Neural cell (in vitro differentiated cells): ENCODE measurements at regions not wholly inside any gene's neighbourhood (a gene's known extent, or its start where the extent isn't known, plus 50 kb on each side); places are given as distances from the start of the nearest gene placed in this dataset.

Source experiments
- H2AFZ ChIP-seq: fragments of 200-600, 300-800 bp; sonication (generic), shearing (Covaris generic); 2 replicates; pipeline ENCODE4 v1.6.0; 2014; ENCODE audit warnings: low read depth, mild to moderate bottlenecking, antibody characterized with exemption, low read length, moderate library complexity
- H3F3A ChIP-seq: fragments of 200-600 bp; shearing (Covaris generic); 2 replicates; pipeline ENCODE4 v1.6.1; 2016; ENCODE audit warnings: mild to moderate bottlenecking, moderate library complexity, mixed read lengths, antibody characterized with exemption, low read length; ENCODE audit not compliant: insufficient read depth, poor library complexity, severe bottlenecking
- H3K27ac ChIP-seq: fragments of 200-600, 300-800 bp; sonication (generic), shearing (Covaris generic); 2 replicates; pipeline ENCODE4 v1.5.1; 2014; ENCODE audit warnings: mild to moderate bottlenecking, low read length, moderate library complexity
- H3K27me3 ChIP-seq: fragments of 300-800, 200-600 bp; sonication (generic), shearing (Covaris generic); 2 replicates; pipeline ENCODE4 v1.6.0; 2014; ENCODE audit warnings: mild to moderate bottlenecking, low read depth, low read length, moderate library complexity; ENCODE audit not compliant: insufficient read depth
- H3K36me3 ChIP-seq: fragments of 300-800, 200-600 bp; sonication (generic), shearing (Covaris generic); 2 replicates; pipeline ENCODE4 v1.5.1; 2014; ENCODE audit warnings: mild to moderate bottlenecking, antibody characterized with exemption, low read length, moderate library complexity; ENCODE audit not compliant: insufficient read depth
- H3K4me2 ChIP-seq: fragments of 300-800, 200-600 bp; sonication (generic), shearing (Covaris generic); 2 replicates; pipeline ENCODE4 v1.6.0; 2014; ENCODE audit warnings: mild to moderate bottlenecking, low read length
- H3K4me3 ChIP-seq: fragments of 300-800, 200-600 bp; sonication (generic), shearing (Covaris generic); 2 replicates; pipeline ENCODE4 v1.5.1; 2014; ENCODE audit warnings: mild to moderate bottlenecking, low read length, moderate library complexity
- H3K79me2 ChIP-seq: fragments of 200-600 bp; shearing (Covaris generic); replicated peaks from 2 replicates; pipeline ENCODE4 v1.6.0; 2014; ENCODE audit warnings: mild to moderate bottlenecking, low read length, moderate library complexity; ENCODE audit not compliant: insufficient read depth
- H3K9ac ChIP-seq: fragments of 300-800, 200-600 bp; sonication (generic), shearing (Covaris generic); 2 replicates; pipeline ENCODE4 v1.6.1; 2016; ENCODE audit warnings: mild to moderate bottlenecking, low read length, mixed read lengths
- H3K9me2 ChIP-seq: fragments of 200-600 bp; shearing (Covaris generic); 2 replicates; pipeline ENCODE4 v1.6.1; 2016; ENCODE audit warnings: mild to moderate bottlenecking, low read length, mixed read lengths; ENCODE audit not compliant: insufficient read depth
- H3K9me3 ChIP-seq: fragments of 200-600, 300-800 bp; sonication (generic), shearing (Covaris generic); 2 replicates; pipeline ENCODE4 v1.6.1; 2016; ENCODE audit warnings: mild to moderate bottlenecking, mixed run types, low read length, moderate library complexity, mixed read lengths
- H4K20me1 ChIP-seq: fragments of 200-600 bp; shearing (Covaris generic); 2 replicates; pipeline ENCODE4 v1.6.1; 2016; ENCODE audit warnings: mild to moderate bottlenecking, mixed run types; ENCODE audit not compliant: insufficient read depth
- CTCF ChIP-seq: fragments of 450-650 bp; IDR thresholded peaks from 2 replicates; pipeline ENCODE4 v1.5.1; 2014; ENCODE audit warnings: antibody characterized with exemption, mild to moderate bottlenecking, moderate library complexity; ENCODE audit not compliant: poor library complexity, severe bottlenecking
- EP300 ChIP-seq: fragments of 450-650 bp; conservative IDR thresholded peaks from 2 replicates; pipeline ENCODE4 v1.6.1; 2014; ENCODE audit warnings: antibody characterized with exemption, mild to moderate bottlenecking, moderate library complexity; ENCODE audit not compliant: poor library complexity, severe bottlenecking
- EZH2 ChIP-seq: fragments of 200-600, 300-800 bp; shearing (Covaris generic), sonication (generic); IDR thresholded peaks from 2 replicates; pipeline ENCODE4 v1.6.1; 2014; ENCODE audit warnings: antibody characterized with exemption, low read length, borderline replicate concordance, mild to moderate bottlenecking; ENCODE audit not compliant: insufficient read depth, poor library complexity, severe bottlenecking
- MXI1 ChIP-seq: fragments of 450-650 bp; conservative IDR thresholded peaks from 2 replicates; pipeline ENCODE4 v1.6.1; 2014; ENCODE audit warnings: antibody characterized with exemption, mild to moderate bottlenecking; ENCODE audit not compliant: poor library complexity, severe bottlenecking
- POLR2AphosphoS5 ChIP-seq: IDR thresholded peaks from 2 replicates; pipeline ENCODE4 v1.6.1; 2012
- RAD21 ChIP-seq: fragments of 450-650 bp; conservative IDR thresholded peaks from 2 replicates; pipeline ENCODE4 v1.6.1; 2014; ENCODE audit warnings: antibody characterized with exemption, mild to moderate bottlenecking, moderate library complexity
- SMC3 ChIP-seq: fragments of 450-650 bp; conservative IDR thresholded peaks from 2 replicates; pipeline ENCODE4 v1.6.1; 2014; ENCODE audit warnings: antibody characterized with exemption, mild to moderate bottlenecking, moderate library complexity; ENCODE audit not compliant: poor library complexity
- TAF1 ChIP-seq: IDR thresholded peaks from 2 replicates; pipeline ENCODE4 v1.6.1; 2012; ENCODE audit warnings: low read depth
- TF ChIP-seq, protein P1 (sequence below): IDR thresholded peaks from 2 replicates; pipeline ENCODE4 v1.6.1; 2012; ENCODE audit warnings: borderline replicate concordance

DNA sequence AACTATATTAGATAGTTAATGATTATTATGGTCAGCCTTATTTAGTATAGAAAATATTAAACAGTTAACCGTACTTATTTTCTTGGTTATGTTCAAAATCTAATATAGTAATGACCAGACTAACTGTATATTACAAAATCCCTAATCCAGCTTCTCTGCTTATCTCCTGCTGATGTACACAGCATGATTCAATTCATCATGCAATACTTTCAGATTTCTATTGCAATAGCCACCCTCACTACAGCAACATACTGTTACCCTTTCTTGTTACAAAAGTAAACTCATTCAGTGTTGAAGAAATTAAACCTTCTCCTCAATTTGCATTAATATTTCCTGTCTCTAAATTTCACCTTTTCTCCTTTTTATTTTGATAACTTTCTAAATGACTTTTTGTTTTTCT is 1375.0 kb upstream of the NUDT12 start:
- H3K27ac ChIP-seq: no peak overlapping the region
- no peaks in the 10 kb centered on the region for H3K9me3 ChIP-seq
- no peaks in the 10 kb centered on the region for H3K27me3 ChIP-seq
- no peaks in the 10 kb centered on the region for H3K36me3 ChIP-seq
- no peak overlapping the region for H3K4me2 ChIP-seq
- H3F3A ChIP-seq: peaks cover 2% of the 10 kb centered on the region
- no peaks in the 10 kb centered on the region for H3K79me2 ChIP-seq
- H3K4me3 ChIP-seq: no peak overlapping the region
- no peak overlapping the region for H2AFZ ChIP-seq
- no peaks in the 10 kb centered on the region for H4K20me1 ChIP-seq
- TF ChIP-seq POLR2AphosphoS5 (no peak), SMC3 (no peak), TAF1 (no peak), RAD21 (no peak), EP300 (no peak), EZH2 (no peak), MXI1 (no peak), CTCF (no peak)
- TF ChIP-seq, protein P1, sequence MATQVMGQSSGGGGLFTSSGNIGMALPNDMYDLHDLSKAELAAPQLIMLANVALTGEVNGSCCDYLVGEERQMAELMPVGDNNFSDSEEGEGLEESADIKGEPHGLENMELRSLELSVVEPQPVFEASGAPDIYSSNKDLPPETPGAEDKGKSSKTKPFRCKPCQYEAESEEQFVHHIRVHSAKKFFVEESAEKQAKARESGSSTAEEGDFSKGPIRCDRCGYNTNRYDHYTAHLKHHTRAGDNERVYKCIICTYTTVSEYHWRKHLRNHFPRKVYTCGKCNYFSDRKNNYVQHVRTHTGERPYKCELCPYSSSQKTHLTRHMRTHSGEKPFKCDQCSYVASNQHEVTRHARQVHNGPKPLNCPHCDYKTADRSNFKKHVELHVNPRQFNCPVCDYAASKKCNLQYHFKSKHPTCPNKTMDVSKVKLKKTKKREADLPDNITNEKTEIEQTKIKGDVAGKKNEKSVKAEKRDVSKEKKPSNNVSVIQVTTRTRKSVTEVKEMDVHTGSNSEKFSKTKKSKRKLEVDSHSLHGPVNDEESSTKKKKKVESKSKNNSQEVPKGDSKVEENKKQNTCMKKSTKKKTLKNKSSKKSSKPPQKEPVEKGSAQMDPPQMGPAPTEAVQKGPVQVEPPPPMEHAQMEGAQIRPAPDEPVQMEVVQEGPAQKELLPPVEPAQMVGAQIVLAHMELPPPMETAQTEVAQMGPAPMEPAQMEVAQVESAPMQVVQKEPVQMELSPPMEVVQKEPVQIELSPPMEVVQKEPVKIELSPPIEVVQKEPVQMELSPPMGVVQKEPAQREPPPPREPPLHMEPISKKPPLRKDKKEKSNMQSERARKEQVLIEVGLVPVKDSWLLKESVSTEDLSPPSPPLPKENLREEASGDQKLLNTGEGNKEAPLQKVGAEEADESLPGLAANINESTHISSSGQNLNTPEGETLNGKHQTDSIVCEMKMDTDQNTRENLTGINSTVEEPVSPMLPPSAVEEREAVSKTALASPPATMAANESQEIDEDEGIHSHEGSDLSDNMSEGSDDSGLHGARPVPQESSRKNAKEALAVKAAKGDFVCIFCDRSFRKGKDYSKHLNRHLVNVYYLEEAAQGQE: no peak
- no peaks in the 10 kb centered on the region for H3K9me2 ChIP-seq
- H3K9ac ChIP-seq: no peak overlapping the region

DNA sequence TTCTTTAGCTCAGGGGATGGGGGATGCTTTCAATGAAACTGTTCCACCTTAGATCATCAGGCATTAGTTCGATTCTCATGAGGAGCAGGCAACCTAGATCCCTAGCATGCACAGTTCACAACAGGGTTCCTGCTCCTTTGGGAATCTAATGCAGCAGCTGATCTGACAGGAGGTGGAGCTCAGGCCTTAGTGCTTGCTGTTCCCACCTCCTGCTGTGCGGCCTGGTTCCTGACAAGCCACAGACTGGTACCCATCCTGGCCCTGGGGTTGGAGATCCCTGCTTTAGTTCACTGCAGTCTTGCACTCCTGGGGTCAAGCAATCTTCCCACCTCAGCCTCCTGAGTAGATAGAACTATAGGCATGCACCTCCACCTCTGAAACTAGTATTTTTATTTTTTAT is 1369.8 kb upstream of the NUDT12 start:
- Histone ChIP-seq H4K20me1 (no peaks in the 10 kb centered on the region), H3K9me3 (no peaks in the 10 kb centered on the region), H3K4me2 (no peak overlapping the region), H2AFZ (no peak overlapping the region), H3K9me2 (no peaks in the 10 kb centered on the region), H3K79me2 (no peaks in the 10 kb centered on the region), H3K9ac (no peak overlapping the region), H3K27me3 (no peaks in the 10 kb centered on the region), H3K36me3 (no peaks in the 10 kb centered on the region), H3K27ac (no peak overlapping the region), H3K4me3 (no peak overlapping the region), H3F3A (no peaks in the 10 kb centered on the region)
- TF ChIP-seq SMC3 (no peak), POLR2AphosphoS5 (no peak), MXI1 (no peak), EZH2 (no peak), TAF1 (no peak), CTCF (no peak), EP300 (no peak), RAD21 (no peak)
- TF ChIP-seq, protein P1: no peak
